GM12878 (cell line): ENCODE measurements at regions not wholly inside any gene's neighbourhood (a gene's known extent, or its start where the extent isn't known, plus 50 kb on each side); places are given as distances from the start of the nearest gene placed in this dataset.

Experiments
- ATAC-seq: fragments of 200-7000 bp; cut with Tn5 transposase; 3 replicates; pipeline ENCODE4 v1.9.1; 2020; ENCODE audit warnings: mild to moderate bottlenecking, moderate library complexity
- BruUV-seq: library from RNA; stranded (reverse); fragments of 400-500 nt; replicated peaks from 2 replicates; lab custom pipeline; 2021; lab: Mats Ljungman, UMichigan
- CTCF ChIA-PET: fragments of 300-600 bp; sonication (Branson Sonifier 250); formaldehyde crosslinking; extraction: SDS; loops from one replicate; lab custom pipeline; 2021; ENCODE audit warnings: inconsistent platforms; lab: Yijun Ruan, JAX
- POLR2A ChIA-PET: fragments of 350-600 bp; formaldehyde crosslinking; extraction: SDS; loops from one replicate; lab custom pipeline; 2021; ENCODE audit warnings: inconsistent platforms; lab: Charles Lee
- RAD21 ChIA-PET: fragments of 300-600 bp; sonication (Branson Sonifier 250); formaldehyde crosslinking; loops from one replicate; lab custom pipeline; 2023; ENCODE audit warnings: antibody characterized with exemption; ENCODE audit not compliant: unreplicated experiment; lab: Charles Lee
- SMC1A ChIA-PET: fragments of 300-600 bp; sonication (Branson Sonifier 250); formaldehyde crosslinking; loops from one replicate; lab custom pipeline; 2023; ENCODE audit not compliant: unreplicated experiment, uncharacterized antibody; lab: Charles Lee
- DNase-seq: peaks from one replicate; pipeline ENCODE4 v3.0.0-alpha.2; 2011; ENCODE audit warnings: low read depth, low spot score
- FAIRE-seq: peaks from 3 replicates; lab custom pipeline; 2011; peaks lifted over from hg19 to GRCh38; lab: Jason Lieb, UNC
- H2AFZ ChIP-seq: 2 replicates; pipeline ENCODE4 v1.6.0; 2011; ENCODE audit warnings: low read depth, low read length, control low read depth; ENCODE audit not compliant: control insufficient read depth
- H3K27ac ChIP-seq: 2 replicates; pipeline ENCODE4 v1.5.1; 2011; ENCODE audit warnings: control low read depth; ENCODE audit not compliant: control insufficient read depth, insufficient read depth
- H3K27me3 ChIP-seq, 2 experiments: replicated peaks in 1 of 2; 2 replicates each; pipeline versions ENCODE4 v1.6.0 to v1.6.1; 2011; ENCODE audit warnings: low read length in 1 of 2; ENCODE audit not compliant: control insufficient read depth in 2 of 2, insufficient read depth in 2 of 2
- H3K36me3 ChIP-seq, 2 experiments: 2 replicates each; pipeline ENCODE4 v1.5.1; 2011; ENCODE audit warnings: low read length in 1 of 2; ENCODE audit not compliant: control insufficient read depth in 2 of 2, insufficient read depth in 2 of 2
- H3K4me1 ChIP-seq: 2 replicates; pipeline ENCODE4 v1.6.1; 2011; ENCODE audit warnings: mild to moderate bottlenecking, low read length, moderate library complexity, mixed read lengths; ENCODE audit not compliant: control insufficient read depth, insufficient read depth
- H3K4me2 ChIP-seq: 2 replicates; pipeline ENCODE4 v1.6.0; 2011; ENCODE audit warnings: control low read depth; ENCODE audit not compliant: control insufficient read depth, insufficient read depth
- H3K4me3 ChIP-seq: fragments of 200-600 bp; sonication (generic); 2 replicates; pipeline ENCODE4 v1.5.1; 2016
- H3K79me2 ChIP-seq: 2 replicates; pipeline ENCODE4 v1.6.0; 2011; ENCODE audit warnings: low read length; ENCODE audit not compliant: control insufficient read depth, insufficient read depth
- H3K9ac ChIP-seq: 2 replicates; pipeline ENCODE4 v1.8.0; 2011; ENCODE audit warnings: low read length, control low read depth, mixed read lengths; ENCODE audit not compliant: control insufficient read depth, insufficient read depth
- H3K9me3 ChIP-seq: replicated peaks from 3 replicates; pipeline ENCODE4 v1.5.1; 2011; ENCODE audit warnings: mild to moderate bottlenecking, low read length; ENCODE audit not compliant: control insufficient read depth, insufficient read depth
- H4K20me1 ChIP-seq: 2 replicates; pipeline ENCODE4 v1.6.0; 2011; ENCODE audit not compliant: control insufficient read depth, insufficient read depth
- E2F4 ChIP-seq: IDR thresholded peaks from 2 replicates; pipeline ENCODE4 v1.6.1; 2012; ENCODE audit warnings: low read depth, low read length, improper control_type of control experiment
- GABPA ChIP-seq: IDR thresholded peaks from 2 replicates; pipeline ENCODE4 v1.6.1; 2014; ENCODE audit warnings: antibody characterized with exemption, low read depth, mild to moderate bottlenecking, inconsistent platforms
- JUND ChIP-seq: IDR thresholded peaks from 2 replicates; pipeline ENCODE4 v1.6.1; 2012; ENCODE audit warnings: low read depth, mild to moderate bottlenecking, low read length, improper control_type of control experiment, moderate library complexity
- NFYA ChIP-seq: IDR thresholded peaks from 2 replicates; pipeline ENCODE4 v1.6.1; 2011; ENCODE audit warnings: low read depth, mild to moderate bottlenecking, low read length, improper control_type of control experiment, borderline replicate concordance
- POLR2AphosphoS5 ChIP-seq: IDR thresholded peaks from 2 replicates; pipeline ENCODE4 v1.6.1; 2011; ENCODE audit warnings: mild to moderate bottlenecking, low read length, inconsistent platforms
- RAD51 ChIP-seq: fragments of 450-650 bp; IDR thresholded peaks from 2 replicates; pipeline ENCODE4 v1.6.1; 2016; ENCODE audit warnings: moderate library complexity, mild to moderate bottlenecking, inconsistent platforms
- SPI1 ChIP-seq: IDR thresholded peaks from 2 replicates; pipeline ENCODE4 v1.6.1; 2011; ENCODE audit warnings: low read depth, mild to moderate bottlenecking, low read length, moderate library complexity, borderline replicate concordance; ENCODE audit not compliant: insufficient read depth
- SRF ChIP-seq, 2 experiments: IDR thresholded peaks; 2 replicates each; pipeline ENCODE4 v1.6.1; 2011; ENCODE audit warnings: low read depth in 2 of 2, low read length in 2 of 2, mild to moderate bottlenecking in 1 of 2, moderate library complexity in 1 of 2
- ZNF274 ChIP-seq: IDR thresholded peaks from one replicate; pipeline ENCODE4 v1.8.0; 2011; ENCODE audit not compliant: insufficient read length, insufficient read depth
- ZNF687 ChIP-seq: fragments of 450-650 bp; IDR thresholded peaks from 2 replicates; pipeline ENCODE4 v1.6.1; 2017; ENCODE audit warnings: mild to moderate bottlenecking, moderate library complexity
- WGBS: methylation state at CpG from one replicate; pipeline ENCODE4 v1.1.6; 2016; ENCODE audit warnings: low lambda C conversion rate; ENCODE audit not compliant: insufficient replicate concordance, insufficient coverage; ENCODE audit errors: missing lambda C conversion rate; 5-methylcytosine and 5-hydroxymethylcytosine counted together
- in situ Hi-C: fragments of 300-500 bp; cut with MboI; formaldehyde crosslinking; loops from 9 replicates; pipeline ENCODE4 v1.14.3; 2018; ENCODE audit warnings: mixed read lengths
- intact Hi-C: fragments of 100-400 bp; cut with micrococcal nuclease; formaldehyde crosslinking; loops from one replicate; pipeline ENCODE4 v1.14.2; 2022; ENCODE audit not compliant: unreplicated experiment

GRCh38 chr2:150280231-150280630 is 207.2 kb downstream of the RND3 start:
- WGBS: 0% methylated on average over 1 of the region's 1 CpG
- ChIA-PET POLR2A (interaction anchor here (0.6 kb wide), 1 partner anchor 35 kb away, joined by 8 read pairs; no protein-coding TSS in a partner anchor), SMC1A (no interaction called here), CTCF (no interaction called here), RAD21 (no interaction called here)
- DNase-seq (no peak), ATAC-seq (no peak), FAIRE-seq (no peak)
- BruUV-seq: no TSS peak
- intact Hi-C loops: no loop called here
- Histone ChIP-seq H3K9ac (no peak overlapping the region), H3K36me3 (no peaks in the 10 kb centered on the region), H3K27ac (no peak overlapping the region), H3K79me2 (no peaks in the 10 kb centered on the region), H3K4me1 (no peaks in the 10 kb centered on the region), H3K4me3 (no peak overlapping the region), H4K20me1 (no peaks in the 10 kb centered on the region), H3K4me2 (no peak overlapping the region), H3K27me3 (no peaks in the 10 kb centered on the region), H2AFZ (no peak overlapping the region), H3K9me3 (no peaks in the 10 kb centered on the region; the same call in 2 of the 3 replicates)
- no peak for TF ChIP-seq SPI1
- no peak for TF ChIP-seq GABPA
- no peak for TF ChIP-seq E2F4
- TF ChIP-seq ZNF274: no peak
- TF ChIP-seq SRF (IDR thresholded peaks at IDR 0.05; ENCODE audit: low read depth in 2 of 2, low read length in 2 of 2): no peak
- no peak for TF ChIP-seq NFYA
- TF ChIP-seq ZNF687: no peak
- no peak for TF ChIP-seq JUND
- no peak for TF ChIP-seq POLR2AphosphoS5
- no peak for TF ChIP-seq RAD51
- in situ Hi-C loops: no loop called here
